SK-N-SH (cell line): ENCODE measurements at regions not wholly inside any gene's neighbourhood (a gene's known extent, or its start where the extent isn't known, plus 50 kb on each side); places are given as distances from the start of the nearest gene placed in this dataset.

Experiments used
- CTCF ChIA-PET: fragments of 300-600, 350-600 bp; formaldehyde crosslinking; extraction: SDS; loops from one replicate; lab custom pipeline; 2021; lab: Yijun Ruan, JAX
- POLR2A ChIA-PET: fragments of 350-600 bp; sonication (Branson Sonifier 250); formaldehyde crosslinking; extraction: SDS; loops from one replicate; lab custom pipeline; 2020; ENCODE audit warnings: antibody characterized with exemption, inconsistent platforms; lab: Yijun Ruan, JAX
- DNase-seq: peaks from one replicate; pipeline ENCODE4 v3.0.0; 2012
- H2AFZ ChIP-seq: fragments of 200-600 bp; sonication (generic); 2 replicates; pipeline ENCODE4 v1.8.1; 2016; ENCODE audit warnings: antibody characterized with exemption, mild to moderate bottlenecking, low read depth
- H3F3A ChIP-seq: fragments of 200-600 bp; sonication (generic); replicated peaks from 2 replicates; pipeline ENCODE3; 2016; ENCODE audit warnings: antibody characterized with exemption, mild to moderate bottlenecking; ENCODE audit not compliant: insufficient read depth
- H3K27ac ChIP-seq, 2 experiments: fragments of 200-500 bp in 1 of 2; fragments of 200-600 bp in 1 of 2; sonication (Bioruptor generic) in 1 of 2; sonication (generic), shearing (Covaris generic) in 1 of 2; 2 replicates each; pipeline versions ENCODE4 v1.5.1 to v1.6.1; 2014 to 2016; ENCODE audit warnings: low read depth in 2 of 2, inconsistent platforms in 1 of 2, low read length in 1 of 2, mild to moderate bottlenecking in 1 of 2, mixed read lengths in 1 of 2
- H3K27me3 ChIP-seq: fragments of 200-600 bp; sonication (generic), shearing (Covaris generic); 2 replicates; pipeline ENCODE4 v1.6.1; 2016; ENCODE audit warnings: mixed run types; ENCODE audit not compliant: insufficient read depth
- H3K36me3 ChIP-seq, 2 experiments: fragments of 200-500 bp in 1 of 2; fragments of 200-600 bp in 1 of 2; sonication (Bioruptor generic) in 1 of 2; sonication (generic) in 1 of 2; replicated peaks in 1 of 2; 2 replicates each; pipeline versions ENCODE3 to v1.5.1; 2014 to 2016; ENCODE audit warnings: low read length in 1 of 2, mild to moderate bottlenecking in 1 of 2; ENCODE audit not compliant: insufficient read depth in 2 of 2, control insufficient read depth in 1 of 2
- H3K4me1 ChIP-seq, 2 experiments: fragments of 200-500 bp in 1 of 2; fragments of 200-600 bp in 1 of 2; sonication (Bioruptor generic) in 1 of 2; sonication (generic), shearing (Covaris generic) in 1 of 2; 2 replicates each; pipeline versions ENCODE4 v1.5.1 to v1.6.1; 2014 to 2016; ENCODE audit warnings: low read depth in 1 of 2, low read length in 1 of 2, mixed run types in 1 of 2; ENCODE audit not compliant: insufficient read depth in 2 of 2, control insufficient read depth in 1 of 2
- H3K4me2 ChIP-seq: fragments of 200-600 bp; sonication (generic), shearing (Covaris generic); 2 replicates; pipeline ENCODE4 v1.6.1; 2017; ENCODE audit warnings: mixed run types
- H3K4me3 ChIP-seq, 2 experiments: fragments of 200-500 bp in 1 of 2; fragments of 200-600 bp in 1 of 2; sonication (Bioruptor generic) in 1 of 2; sonication (generic), shearing (Covaris generic) in 1 of 2; 2 replicates each; pipeline versions ENCODE4 v1.5.1 to v1.8.1; 2014 to 2016; ENCODE audit warnings: low read depth in 2 of 2, inconsistent platforms in 1 of 2, low read length in 1 of 2, mild to moderate bottlenecking in 1 of 2, mixed read lengths in 1 of 2, moderate library complexity in 1 of 2
- H3K79me2 ChIP-seq: fragments of 200-600 bp; sonication (generic); 2 replicates; pipeline ENCODE4 v1.8.1; 2017; ENCODE audit warnings: mild to moderate bottlenecking; ENCODE audit not compliant: insufficient read depth
- H3K9ac ChIP-seq: fragments of 200-600 bp; sonication (generic); 2 replicates; pipeline ENCODE4 v1.6.1; 2017; ENCODE audit warnings: mixed run types
- H3K9me2 ChIP-seq: fragments of 200-600 bp; sonication (generic); 2 replicates; pipeline ENCODE4 v1.6.1; 2017; ENCODE audit warnings: mixed run types
- H3K9me3 ChIP-seq: fragments of 200-600 bp; sonication (generic); 2 replicates; pipeline ENCODE4 v1.6.1; 2017; ENCODE audit warnings: mixed run types, mild to moderate bottlenecking, moderate library complexity
- H4K20me1 ChIP-seq: fragments of 200-600 bp; sonication (generic); 2 replicates; pipeline ENCODE4 v1.6.1; 2017; ENCODE audit warnings: mild to moderate bottlenecking, mixed run types; ENCODE audit not compliant: insufficient read depth
- CHD2 ChIP-seq: fragments of 150-350 bp; IDR thresholded peaks from 2 replicates; pipeline ENCODE4 v1.6.1; 2018; ENCODE audit warnings: low read length; ENCODE audit not compliant: partially characterized antibody
- EZH2phosphoT487 ChIP-seq: fragments of 200-600 bp; sonication (generic); IDR thresholded peaks from 2 replicates; pipeline ENCODE4 v1.6.1; 2017; ENCODE audit warnings: low read depth, mixed run types, mild to moderate bottlenecking, antibody characterized with exemption, moderate library complexity, borderline replicate concordance
- FOXM1 ChIP-seq: IDR thresholded peaks from 2 replicates; pipeline ENCODE4 v1.4.0; 2012; ENCODE audit warnings: low read depth, mild to moderate bottlenecking
- GATA2 ChIP-seq: sonication (generic); formaldehyde crosslinking; IDR thresholded peaks from 2 replicates; pipeline ENCODE4 v1.5.0; 2020; ENCODE audit warnings: mild to moderate bottlenecking, missing genetic modification reagents
- MXI1 ChIP-seq: IDR thresholded peaks from 2 replicates; pipeline ENCODE4 v1.6.1; 2012; ENCODE audit warnings: mild to moderate bottlenecking, low read depth, low read length, improper control_type of control experiment
- NFIC ChIP-seq: IDR thresholded peaks from 2 replicates; pipeline ENCODE4 v1.4.0; 2012; ENCODE audit warnings: borderline replicate concordance
- POLR2AphosphoS5 ChIP-seq: IDR thresholded peaks from 2 replicates; pipeline ENCODE4 v1.6.1; 2012; ENCODE audit warnings: low read depth, low read length
- RAD21 ChIP-seq: IDR thresholded peaks from 2 replicates; pipeline ENCODE4 v1.6.1; 2012; ENCODE audit warnings: mild to moderate bottlenecking, low read length
- RCOR1 ChIP-seq: fragments of 150-350 bp; IDR thresholded peaks from 2 replicates; pipeline ENCODE4 v1.6.1; 2017; ENCODE audit warnings: antibody characterized with exemption, low read length
- RFX5 ChIP-seq: IDR thresholded peaks from 2 replicates; pipeline ENCODE4 v1.6.1; 2012; ENCODE audit warnings: mild to moderate bottlenecking, improper control_type of control experiment, low read length
- RXRA ChIP-seq: IDR thresholded peaks from 2 replicates; pipeline ENCODE4 v1.4.0; 2012; ENCODE audit warnings: low read depth, mild to moderate bottlenecking, borderline replicate concordance
- SMC3 ChIP-seq: IDR thresholded peaks from 2 replicates; pipeline ENCODE4 v1.6.1; 2012; ENCODE audit warnings: low read depth, low read length, improper control_type of control experiment
- TAF1 ChIP-seq: IDR thresholded peaks from 2 replicates; pipeline ENCODE4 v1.6.1; 2012; ENCODE audit warnings: low read depth, mild to moderate bottlenecking, low read length, moderate library complexity, borderline replicate concordance
- TCF12 ChIP-seq: IDR thresholded peaks from 2 replicates; pipeline ENCODE4 v1.4.0; 2012
- YY1 ChIP-seq: IDR thresholded peaks from 2 replicates; pipeline ENCODE4 v1.4.0; 2012; ENCODE audit warnings: low read depth, mild to moderate bottlenecking
- WGBS: methylation state at CpG from one replicate; pipeline ENCODE4 v1.1.6; 2017; ENCODE audit warnings: low lambda C conversion rate; 5-methylcytosine and 5-hydroxymethylcytosine counted together
- TF ChIP-seq, protein P1 (sequence below): fragments of 150-350 bp; IDR thresholded peaks from 2 replicates; pipeline ENCODE4 v1.6.1; 2017; ENCODE audit warnings: antibody characterized with exemption, low read length, low read depth, borderline replicate concordance
- TF ChIP-seq, protein P2 (sequence below): fragments of 150-350 bp; IDR thresholded peaks from 2 replicates; pipeline ENCODE4 v1.6.1; 2016; ENCODE audit warnings: mild to moderate bottlenecking, low read depth, low read length
- TF ChIP-seq, protein P3 (sequence below): IDR thresholded peaks from 2 replicates; pipeline ENCODE4; 2012
- TF ChIP-seq, protein P4 (sequence below): fragments of 200-600 bp; sonication (generic); IDR thresholded peaks from 2 replicates; pipeline ENCODE4 v1.6.1; 2017; ENCODE audit warnings: antibody characterized with exemption, mild to moderate bottlenecking, moderate library complexity

DNA sequence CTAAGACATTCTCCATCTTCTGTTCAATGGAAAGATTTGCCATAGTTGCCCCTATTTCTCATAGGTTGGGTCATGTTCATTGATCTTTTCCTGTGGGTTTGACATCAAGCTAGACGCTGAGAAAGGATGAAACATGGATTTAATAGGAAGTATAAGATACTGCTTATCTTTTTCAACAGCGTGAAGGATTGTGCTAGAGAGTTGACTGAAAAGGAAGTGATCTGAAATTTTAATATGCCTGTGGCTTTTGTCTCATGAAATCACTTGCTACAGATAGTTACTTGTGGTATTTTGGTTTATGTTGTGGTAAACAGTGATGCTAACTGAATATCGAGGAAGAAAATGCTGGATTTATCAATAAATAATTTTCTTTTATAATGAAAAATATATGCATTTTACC, 442.9 kb downstream of the EDEM1 start:
- H3K9me3 ChIP-seq, result no peaks in the 10 kb centered on the region
- no peaks in the 10 kb centered on the region for H3K4me1 ChIP-seq
- no peak overlapping the region for H3K4me2 ChIP-seq
- no peak overlapping the region for H3K4me3 ChIP-seq
- no peak overlapping the region for H2AFZ ChIP-seq
- H3K27me3 ChIP-seq, result no peaks in the 10 kb centered on the region
- 2% methylated on average over 3 of the region's 3 CpGs for WGBS
- ChIA-PET CTCF (interaction anchor here (0.9 kb wide), 1 partner anchor 10 kb away, joined by 3 read pairs; no protein-coding TSS in a partner anchor), POLR2A (no interaction called here)
- H3K9ac ChIP-seq, result no peak overlapping the region
- H3K27ac ChIP-seq, result no peak overlapping the region
- no peak for DNase-seq
- H4K20me1 ChIP-seq, result no peaks in the 10 kb centered on the region
- H3K36me3 ChIP-seq, result no peaks in the 10 kb centered on the region
- TF ChIP-seq POLR2AphosphoS5 (no peak), RCOR1 (no peak), RXRA (no peak), SMC3 (no peak), MXI1 (no peak), RAD21 (no peak), RFX5 (no peak), GATA2 (CRISPR knock-in tag) (no peak), CHD2 (no peak), TCF12 (no peak), NFIC (no peak), YY1 (no peak), TAF1 (no peak), FOXM1 (no peak), EZH2phosphoT487 (no peak)
- TF ChIP-seq, protein P1, sequence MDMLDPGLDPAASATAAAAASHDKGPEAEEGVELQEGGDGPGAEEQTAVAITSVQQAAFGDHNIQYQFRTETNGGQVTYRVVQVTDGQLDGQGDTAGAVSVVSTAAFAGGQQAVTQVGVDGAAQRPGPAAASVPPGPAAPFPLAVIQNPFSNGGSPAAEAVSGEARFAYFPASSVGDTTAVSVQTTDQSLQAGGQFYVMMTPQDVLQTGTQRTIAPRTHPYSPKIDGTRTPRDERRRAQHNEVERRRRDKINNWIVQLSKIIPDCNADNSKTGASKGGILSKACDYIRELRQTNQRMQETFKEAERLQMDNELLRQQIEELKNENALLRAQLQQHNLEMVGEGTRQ, result no peak
- TF ChIP-seq, protein P2, sequence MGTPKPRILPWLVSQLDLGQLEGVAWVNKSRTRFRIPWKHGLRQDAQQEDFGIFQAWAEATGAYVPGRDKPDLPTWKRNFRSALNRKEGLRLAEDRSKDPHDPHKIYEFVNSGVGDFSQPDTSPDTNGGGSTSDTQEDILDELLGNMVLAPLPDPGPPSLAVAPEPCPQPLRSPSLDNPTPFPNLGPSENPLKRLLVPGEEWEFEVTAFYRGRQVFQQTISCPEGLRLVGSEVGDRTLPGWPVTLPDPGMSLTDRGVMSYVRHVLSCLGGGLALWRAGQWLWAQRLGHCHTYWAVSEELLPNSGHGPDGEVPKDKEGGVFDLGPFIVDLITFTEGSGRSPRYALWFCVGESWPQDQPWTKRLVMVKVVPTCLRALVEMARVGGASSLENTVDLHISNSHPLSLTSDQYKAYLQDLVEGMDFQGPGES, result no peak
- TF ChIP-seq, protein P3, sequence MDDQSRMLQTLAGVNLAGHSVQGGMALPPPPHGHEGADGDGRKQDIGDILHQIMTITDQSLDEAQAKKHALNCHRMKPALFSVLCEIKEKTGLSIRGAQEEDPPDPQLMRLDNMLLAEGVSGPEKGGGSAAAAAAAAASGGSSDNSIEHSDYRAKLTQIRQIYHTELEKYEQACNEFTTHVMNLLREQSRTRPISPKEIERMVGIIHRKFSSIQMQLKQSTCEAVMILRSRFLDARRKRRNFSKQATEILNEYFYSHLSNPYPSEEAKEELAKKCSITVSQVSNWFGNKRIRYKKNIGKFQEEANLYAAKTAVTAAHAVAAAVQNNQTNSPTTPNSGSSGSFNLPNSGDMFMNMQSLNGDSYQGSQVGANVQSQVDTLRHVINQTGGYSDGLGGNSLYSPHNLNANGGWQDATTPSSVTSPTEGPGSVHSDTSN, result no peak
- TF ChIP-seq, protein P4, sequence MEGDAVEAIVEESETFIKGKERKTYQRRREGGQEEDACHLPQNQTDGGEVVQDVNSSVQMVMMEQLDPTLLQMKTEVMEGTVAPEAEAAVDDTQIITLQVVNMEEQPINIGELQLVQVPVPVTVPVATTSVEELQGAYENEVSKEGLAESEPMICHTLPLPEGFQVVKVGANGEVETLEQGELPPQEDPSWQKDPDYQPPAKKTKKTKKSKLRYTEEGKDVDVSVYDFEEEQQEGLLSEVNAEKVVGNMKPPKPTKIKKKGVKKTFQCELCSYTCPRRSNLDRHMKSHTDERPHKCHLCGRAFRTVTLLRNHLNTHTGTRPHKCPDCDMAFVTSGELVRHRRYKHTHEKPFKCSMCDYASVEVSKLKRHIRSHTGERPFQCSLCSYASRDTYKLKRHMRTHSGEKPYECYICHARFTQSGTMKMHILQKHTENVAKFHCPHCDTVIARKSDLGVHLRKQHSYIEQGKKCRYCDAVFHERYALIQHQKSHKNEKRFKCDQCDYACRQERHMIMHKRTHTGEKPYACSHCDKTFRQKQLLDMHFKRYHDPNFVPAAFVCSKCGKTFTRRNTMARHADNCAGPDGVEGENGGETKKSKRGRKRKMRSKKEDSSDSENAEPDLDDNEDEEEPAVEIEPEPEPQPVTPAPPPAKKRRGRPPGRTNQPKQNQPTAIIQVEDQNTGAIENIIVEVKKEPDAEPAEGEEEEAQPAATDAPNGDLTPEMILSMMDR, result no peak
- TF ChIP-seq, all 33 proteins: peak for 0
- Histone ChIP-seq H3F3A (no peaks in the 10 kb centered on the region), H3K9me2 (no peaks in the 10 kb centered on the region), H3K79me2 (no peaks in the 10 kb centered on the region)
